ACHN (cell line): ENCODE measurements at regions not wholly inside any gene's neighbourhood (a gene's known extent, or its start where the extent isn't known, plus 50 kb on each side); places are given as distances from the start of the nearest gene placed in this dataset.

ENCODE experiments used
- DNase-seq: peaks from one replicate; pipeline ENCODE4 v3.0.0-alpha.2; 2015
- in situ Hi-C: cut with HindIII; loops from 2 replicates; pipeline ENCODE4 v1.10.0; 2017; ENCODE audit warnings: low sequenced_read_pairs, low pct_ligation_motif_present, low pct_unique_long_range_greater_than_20kb

DNA sequence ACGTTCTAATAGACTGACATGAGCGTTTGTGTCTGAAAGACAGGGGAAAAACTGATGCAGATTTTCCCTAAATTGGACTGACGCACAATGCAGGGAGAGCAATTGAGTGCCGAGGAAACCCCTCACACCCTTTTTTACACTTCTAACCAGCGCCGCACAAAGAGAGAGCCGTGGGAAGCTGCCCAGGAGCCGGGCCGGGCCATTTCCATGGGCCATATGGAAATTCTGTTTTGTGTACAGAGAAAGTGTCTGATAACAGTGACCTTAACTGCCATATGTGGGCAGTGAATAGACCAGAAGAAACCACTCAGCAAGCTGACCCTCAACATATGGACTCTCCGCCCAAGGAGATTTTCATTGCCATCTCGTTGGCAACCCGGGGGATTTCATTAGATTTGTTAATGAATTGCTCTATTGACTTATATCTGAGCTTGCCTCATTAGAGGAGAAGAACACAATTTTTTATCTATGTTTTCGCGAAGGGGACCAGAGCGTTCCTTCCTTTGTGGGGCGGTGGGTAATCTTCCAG lies 225.9 kb upstream of the IRX3 start:
- in situ Hi-C loops, result no loop called here
- no peak for DNase-seq

DNA sequence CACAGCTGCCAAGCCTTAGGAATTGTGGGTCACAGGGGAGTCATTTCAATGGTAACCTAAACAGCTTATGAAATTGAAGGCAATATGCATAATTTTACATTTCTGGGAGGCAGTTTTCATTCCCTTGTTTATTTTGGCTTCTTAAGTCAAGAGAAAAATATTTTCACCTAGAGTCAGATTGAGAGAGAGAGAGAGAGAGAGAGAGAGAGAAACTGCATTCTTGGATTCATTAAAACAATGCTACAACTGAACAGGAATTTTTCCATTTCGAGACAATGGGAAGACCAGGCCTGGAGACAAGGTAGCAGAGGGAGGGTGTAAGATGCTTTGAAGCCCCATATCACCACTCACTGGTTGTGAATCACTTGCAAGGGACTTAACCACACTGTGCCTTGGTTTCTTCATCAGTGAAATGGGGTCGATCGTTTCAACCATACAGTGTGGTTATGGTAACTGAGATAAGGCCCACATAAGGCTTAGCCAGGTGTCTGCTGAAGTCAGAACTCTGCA lies 224.7 kb upstream of the IRX3 start:
- in situ Hi-C loops, result no loop called here
- DNase-seq, result no peak

DNA sequence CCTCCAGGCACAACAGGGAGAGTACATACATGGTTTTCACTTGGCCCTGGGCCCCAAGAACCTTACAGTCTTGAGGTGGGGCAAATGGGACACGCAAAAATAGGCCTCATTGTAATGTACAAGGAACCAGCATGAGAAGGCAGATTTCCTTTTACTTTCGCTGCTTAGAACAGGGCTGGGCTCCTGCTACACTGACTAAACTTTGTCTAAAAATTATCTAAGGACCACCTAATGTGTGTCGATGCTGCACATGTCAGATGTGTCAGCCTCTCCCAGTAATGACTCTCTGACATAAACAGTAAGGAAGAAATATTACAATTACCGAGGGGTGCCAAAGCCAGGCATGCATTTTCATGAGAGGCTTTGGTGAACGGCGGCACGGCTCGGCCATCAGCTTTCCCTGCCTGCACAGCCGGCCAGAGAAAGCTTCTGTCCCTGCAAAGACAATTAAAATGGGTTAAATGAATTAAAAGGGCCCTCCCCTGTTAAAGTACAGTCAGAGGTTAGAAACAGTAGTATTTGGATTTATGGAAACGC lies 224.2 kb upstream of the IRX3 start:
- in situ Hi-C loops, result no loop called here
- no peak for DNase-seq

DNA sequence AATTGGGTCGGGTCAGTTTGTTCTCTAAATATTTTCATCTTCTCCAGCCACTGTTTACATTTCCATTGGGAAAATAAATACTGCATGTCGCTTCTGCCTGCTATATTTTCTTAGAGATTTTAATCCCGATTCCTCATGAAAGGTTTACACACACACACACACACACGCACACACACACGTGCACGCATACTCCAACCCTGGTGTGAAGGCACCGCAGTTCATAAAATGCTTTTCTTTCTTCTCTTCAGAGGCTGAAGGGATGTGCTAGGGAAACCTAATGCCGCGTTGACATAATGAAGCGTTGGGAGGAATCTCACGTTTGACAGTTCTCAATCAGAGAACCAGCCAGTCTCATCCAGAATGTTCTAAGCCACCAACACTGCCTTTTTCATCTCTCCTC lies 222.9 kb upstream of the IRX3 start:
- no peak for DNase-seq
- in situ Hi-C loops, result no loop called here

DNA sequence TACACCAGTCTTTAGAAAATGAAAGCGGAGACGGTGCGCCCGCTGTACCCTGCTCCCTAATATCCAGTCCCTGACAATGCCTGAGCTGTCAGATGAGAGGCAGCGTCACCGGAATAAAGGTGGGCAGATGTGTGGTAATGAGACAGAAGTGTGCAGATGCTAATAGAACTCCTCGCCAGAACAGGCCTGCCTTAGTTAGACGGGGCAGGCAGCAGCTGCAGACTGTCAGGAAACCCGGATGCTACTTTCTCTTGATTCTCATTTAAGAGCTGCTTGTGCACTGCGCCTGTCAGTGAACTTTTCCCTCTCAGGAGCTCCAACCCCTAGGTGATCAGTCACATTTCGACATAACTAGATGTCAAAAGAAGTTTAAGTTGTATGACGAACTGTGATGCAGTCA lies 221.8 kb upstream of the IRX3 start:
- no peak for DNase-seq
- in situ Hi-C loops, result no loop called here

DNA sequence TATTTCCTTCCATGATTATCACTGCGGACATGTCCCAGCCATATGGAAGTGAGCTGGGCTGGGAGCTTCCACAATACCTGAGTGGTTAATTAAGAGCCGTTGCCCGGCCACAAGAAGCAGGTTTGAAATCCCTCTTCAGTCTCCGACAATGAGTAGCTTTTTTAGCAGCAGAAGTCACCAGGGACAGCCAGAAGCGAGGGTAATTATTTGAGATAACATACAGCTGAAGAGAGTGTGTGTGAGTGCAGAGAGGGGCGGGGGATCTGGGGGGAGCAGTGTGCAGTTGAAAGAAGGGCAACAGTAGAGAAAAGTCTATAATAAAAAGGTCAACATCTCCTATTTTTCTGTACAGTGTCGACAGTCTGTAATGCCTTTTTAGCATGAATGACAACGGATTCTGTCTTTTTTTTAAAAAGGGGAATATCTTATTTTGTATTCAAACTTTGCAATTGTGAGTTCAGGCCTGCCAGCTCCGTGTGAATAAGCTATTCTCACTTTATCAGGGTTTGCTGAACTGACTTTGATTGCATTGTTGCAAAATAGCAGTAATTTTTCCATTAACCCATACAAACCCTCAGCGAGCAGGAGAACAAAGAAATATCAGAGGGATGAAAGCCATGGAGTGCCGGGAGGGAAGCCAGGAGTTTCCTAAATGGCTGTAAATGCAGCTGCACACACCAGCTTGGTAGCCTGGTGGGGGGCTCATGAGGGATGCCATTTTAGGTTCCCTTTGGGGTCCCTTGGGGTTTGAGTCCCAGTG lies 220.3 kb upstream of the IRX3 start:
- in situ Hi-C loops, result no loop called here

DNA sequence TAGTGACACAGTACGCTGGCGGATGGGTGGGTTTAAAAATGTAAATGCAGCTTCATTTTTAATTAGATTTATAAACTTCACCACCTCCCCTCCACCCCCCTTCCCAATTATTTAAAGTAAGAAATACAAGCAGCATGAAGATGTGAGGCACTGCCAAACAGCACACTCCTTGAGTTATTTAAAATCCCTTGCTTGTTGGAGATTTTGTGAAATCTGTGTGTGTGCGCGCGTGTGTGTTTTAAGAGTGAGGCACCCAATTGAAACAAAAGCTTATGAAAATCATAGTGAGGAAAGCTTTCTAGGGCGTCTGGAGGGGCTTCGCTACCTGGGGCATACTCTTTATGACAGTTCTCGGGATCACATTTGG lies 219.6 kb upstream of the IRX3 start:
- in situ Hi-C loops, result no loop called here
- no peak for DNase-seq

More for the DNA sequence above, 220.3 kb upstream of the IRX3 start:
- DNase-seq, result no peak

DNA sequence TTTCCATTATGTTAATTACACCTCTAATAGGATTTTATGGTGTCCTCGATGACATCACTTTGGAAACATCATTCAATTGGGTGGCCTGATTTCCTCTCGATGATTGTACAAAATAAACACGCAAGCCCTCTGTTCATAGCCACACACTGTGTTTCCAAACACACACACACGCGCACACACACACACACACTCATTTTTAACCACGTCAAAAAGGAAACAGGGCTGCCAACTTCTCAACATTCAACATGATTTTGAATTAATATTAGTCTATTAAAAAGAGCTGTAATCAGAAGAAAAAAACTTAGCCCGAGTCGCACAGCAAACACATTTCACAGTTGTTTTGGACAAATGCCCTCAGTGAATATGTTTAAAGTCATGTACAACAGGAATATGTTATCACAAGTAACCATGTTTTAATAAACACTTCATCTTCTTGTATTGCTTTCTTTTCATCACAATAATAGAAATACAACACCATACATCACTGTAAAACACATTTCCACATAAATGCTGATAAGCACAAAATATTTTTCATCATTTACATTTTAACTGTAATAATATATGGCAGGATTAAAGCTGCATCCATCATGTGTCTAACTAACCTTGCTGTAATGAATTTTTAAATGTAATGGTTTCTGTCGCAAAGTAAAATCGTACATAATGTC lies 219.1 kb upstream of the IRX3 start:
- DNase-seq, result no peak
- in situ Hi-C loops, result no loop called here

DNA sequence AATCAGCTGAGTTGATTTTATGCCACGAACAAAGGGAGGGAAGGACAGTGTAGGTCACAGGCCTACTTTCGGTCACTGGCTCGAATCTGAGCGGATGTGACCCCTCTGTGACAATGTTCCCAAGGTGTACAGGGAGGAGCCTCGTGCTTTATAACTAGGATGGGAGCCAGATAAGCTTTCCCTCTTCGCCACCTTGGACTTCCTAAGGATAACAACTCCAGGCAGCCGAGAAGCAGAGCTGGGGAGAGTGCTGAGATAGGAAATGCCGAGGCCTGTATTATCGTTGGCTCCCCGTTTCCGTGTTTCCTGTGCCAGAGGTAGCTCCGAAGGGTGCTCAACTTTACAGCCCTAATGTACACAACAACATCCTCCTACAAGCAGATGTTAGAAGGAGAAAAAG lies 217.8 kb upstream of the IRX3 start:
- in situ Hi-C loops, result no loop called here
- DNase-seq, result no peak

DNA sequence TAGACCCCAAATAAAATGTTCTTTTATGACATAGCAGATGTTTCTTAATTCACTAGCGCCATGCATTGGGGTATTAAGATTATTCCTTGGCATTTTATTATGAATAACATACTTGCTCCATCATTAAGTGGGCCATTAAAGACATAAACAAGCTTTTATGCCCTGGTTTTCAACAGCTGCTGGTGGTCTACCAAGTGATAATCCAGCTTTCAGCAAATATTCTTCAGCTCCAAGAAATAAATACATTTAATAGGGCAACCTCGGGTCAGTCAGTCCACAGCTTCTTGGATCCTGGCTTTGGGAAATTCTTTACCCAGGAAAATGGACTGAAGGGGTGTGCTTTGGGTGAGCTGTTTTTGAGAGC lies 217.3 kb upstream of the IRX3 start:
- no peak for DNase-seq
- in situ Hi-C loops, result no loop called here

DNA sequence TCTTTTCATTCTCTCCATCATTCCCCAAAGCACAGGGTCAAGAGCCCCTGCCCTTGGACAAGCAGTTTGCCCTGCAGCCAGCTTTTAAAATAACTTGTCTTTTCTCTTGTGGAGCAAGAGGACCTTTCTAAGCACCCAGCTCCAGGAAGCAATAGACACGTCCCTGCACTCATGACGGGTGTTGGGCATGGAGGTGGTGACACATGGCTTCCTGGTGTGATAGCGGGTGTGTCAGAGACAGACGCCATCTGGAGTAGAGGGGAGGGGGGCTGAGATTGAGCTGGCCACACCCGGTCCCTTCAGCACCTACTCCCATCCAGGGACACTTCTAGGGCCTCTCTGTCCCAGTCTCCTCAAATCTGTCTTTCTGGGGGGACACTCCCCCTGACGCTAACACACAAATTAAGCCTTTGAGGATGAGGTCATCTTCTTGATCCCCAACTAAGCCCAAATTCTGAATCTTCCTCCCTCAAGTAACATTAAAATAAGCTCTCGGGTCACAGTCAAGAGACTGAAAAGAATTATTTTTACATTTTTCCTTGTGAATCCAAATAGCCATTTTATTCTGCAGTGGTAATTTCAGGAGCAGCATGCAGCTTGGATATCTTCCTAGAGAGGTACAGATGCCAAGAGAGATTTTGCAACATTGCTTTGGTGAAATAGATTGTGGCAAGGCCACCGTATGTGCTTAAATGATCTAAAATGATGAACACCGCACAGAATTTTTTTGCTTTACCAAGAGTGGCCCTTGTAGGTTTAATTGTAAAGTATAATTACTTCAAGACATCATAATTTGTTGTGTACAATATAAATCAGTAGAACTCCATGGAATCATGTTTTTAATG lies 216.6 kb upstream of the IRX3 start:
- in situ Hi-C loops, result no loop called here
- DNase-seq, result no peak

DNA sequence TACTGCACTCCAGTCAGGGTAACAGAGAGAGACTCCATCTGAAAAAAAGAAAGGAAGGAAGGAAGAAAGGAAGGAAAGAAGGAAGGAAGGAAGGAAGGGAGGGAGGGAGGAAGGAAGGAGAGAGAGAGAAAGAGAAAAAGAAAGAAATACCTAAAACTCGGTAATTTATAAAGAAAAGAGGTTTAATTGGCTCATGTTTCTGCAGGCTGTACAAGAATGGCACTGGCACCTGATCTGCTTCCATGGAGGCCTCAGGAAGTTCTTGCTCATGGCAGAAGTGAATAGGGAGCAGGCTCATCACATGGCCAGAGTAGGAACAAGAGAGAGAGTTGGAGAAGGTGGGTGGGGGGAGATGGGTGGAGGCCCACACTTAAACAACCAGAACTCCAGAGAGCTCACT lies 215.2 kb upstream of the IRX3 start:
- in situ Hi-C loops, result no loop called here
- no peak for DNase-seq

DNA sequence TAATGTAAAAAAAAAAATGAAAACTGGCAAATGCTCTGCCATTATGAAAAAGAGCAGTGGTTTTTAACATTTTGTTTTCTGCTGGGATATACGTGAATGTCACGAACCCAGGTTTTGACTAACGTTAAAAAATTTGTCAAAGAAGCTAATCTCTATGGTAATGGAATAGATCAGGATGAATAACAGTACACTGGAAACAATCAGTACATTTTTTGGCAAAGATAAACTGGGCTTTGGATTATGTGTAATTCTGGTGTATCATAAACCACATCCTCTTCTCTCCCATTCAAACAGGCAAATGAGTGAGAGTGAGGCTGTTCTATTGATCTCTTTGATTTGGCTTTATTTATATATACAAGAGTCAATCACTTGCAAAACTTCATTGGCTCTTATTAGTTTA lies 207.0 kb upstream of the IRX3 start:
- no peak for DNase-seq
- in situ Hi-C loops, result no loop called here

DNA sequence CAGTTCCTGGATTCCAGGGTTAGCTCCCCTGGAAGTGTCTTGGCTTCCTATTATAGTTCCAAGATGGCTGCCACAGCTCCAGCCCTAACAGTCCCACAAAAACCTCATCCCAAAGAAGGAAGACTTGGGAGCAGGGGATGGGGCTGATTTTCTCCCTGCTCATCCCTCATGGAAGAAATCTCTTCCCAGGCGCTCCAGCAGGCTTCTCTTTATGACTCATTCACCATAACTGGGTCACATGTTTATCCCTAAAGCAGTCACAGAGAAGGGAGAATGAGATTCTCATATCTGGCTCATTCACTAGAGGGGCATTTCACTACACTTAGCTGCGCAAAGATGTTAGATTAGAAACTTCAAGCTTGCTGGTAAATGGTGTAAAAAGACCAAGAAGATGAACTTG lies 206.5 kb upstream of the IRX3 start:
- in situ Hi-C loops, result no loop called here
- DNase-seq, result no peak

DNA sequence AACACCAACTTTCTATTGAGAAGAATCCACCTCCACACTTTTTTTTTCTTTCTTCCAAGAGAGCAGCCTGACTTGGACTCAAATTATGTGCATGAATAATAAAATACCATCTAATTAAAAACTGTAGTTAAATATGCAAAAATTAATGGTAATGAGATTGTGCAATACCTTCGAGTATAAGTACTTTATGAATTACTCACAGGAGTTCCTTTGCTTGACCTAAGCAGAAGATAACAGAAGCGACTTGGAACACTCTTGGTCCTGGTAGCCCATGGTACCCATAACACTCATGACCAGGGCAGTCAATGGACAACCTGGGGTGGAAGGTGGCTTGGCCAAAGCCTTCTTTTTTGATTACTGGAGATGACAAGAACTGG lies 203.5 kb upstream of the IRX3 start:
- in situ Hi-C loops, result no loop called here
- no peak for DNase-seq

DNA sequence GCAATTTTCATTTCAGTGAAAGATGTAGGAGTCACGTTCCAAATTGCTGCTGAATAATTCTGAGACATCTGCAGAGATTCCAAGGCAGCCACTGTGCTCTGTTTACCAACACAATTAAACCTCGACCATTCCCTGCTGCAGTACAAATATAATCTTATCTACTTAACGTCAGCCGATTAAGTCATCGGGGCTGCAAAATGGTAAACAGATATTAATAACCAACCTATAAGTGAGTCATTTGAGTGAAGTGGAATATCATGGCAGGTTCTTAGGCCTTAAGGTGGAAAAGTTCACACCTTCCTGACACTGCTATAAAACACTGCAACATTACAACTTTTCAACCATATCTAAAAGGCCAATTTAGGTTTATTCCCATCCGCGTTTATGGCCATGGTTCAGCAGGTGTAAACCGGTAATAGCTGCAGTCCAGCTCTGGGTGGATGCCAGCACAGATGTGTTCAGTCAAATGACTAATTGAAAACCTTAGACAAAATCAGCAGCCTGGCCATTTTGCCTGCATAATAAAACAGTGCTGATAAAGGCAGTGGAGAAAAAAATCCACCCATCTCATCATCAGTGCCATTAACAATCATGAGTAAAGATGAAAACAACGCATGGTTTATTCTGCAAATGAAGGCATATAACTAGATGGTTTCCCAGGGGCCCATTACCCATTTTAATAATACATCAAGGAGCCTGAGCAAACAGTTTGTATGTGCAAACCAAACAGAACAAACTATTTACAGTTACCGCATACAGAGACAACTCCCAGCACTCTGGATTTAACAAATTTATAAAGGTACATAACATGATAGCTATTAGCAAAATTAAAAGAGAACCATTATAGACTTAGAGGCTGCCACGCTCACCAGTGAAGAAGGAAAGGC lies 202.9 kb upstream of the IRX3 start:
- in situ Hi-C loops, result no loop called here
- DNase-seq, result no peak

DNA sequence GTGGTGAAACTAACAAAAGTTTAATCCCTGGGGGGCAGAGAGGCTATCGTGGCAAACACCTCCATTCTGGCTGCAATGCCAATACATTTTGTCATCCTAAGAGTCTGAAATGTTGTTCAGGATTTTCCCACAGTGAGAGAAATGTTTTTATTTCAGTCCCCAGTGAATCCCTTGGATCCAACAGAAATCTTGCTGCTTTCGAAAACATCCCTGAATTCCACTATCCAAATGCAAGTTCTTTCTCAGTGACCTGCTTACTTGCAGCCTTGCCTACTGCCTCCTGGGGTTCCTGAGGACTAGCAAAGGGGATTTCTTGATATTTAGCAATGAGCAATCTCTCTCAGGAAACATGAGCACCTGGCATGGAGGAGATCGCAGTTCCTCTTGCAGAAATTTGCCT lies 202.1 kb upstream of the IRX3 start:
- DNase-seq, result no peak
- in situ Hi-C loops, result no loop called here

DNA sequence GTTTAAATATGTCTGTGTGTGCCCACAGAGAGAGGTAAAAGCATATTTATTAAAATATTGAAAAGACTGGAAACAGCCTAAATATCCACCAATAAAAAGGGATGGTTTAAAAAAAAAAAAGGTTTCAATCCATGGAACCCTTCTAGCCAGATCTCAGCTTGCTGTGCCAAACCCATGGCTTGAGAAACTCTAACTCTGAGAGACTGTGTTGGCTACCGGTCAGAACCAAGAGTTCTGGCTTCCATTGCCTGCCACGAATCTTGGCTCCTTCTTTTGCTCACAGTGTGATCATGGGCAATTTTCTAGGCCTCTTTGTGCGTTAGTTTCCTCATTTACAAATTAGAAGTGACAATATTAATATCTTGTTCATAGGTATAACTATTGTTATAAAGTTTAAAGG lies 201.3 kb upstream of the IRX3 start:
- no peak for DNase-seq
- in situ Hi-C loops, result no loop called here
